ENCODE measurements at regions not wholly inside any gene's neighbourhood (a gene's known extent, or its start where the extent isn't known, plus 50 kb on each side); places are given as distances from the start of the nearest gene placed in this dataset.

GRCh38 chr1:229883504-229884200, 183.4 kb upstream of the GALNT2 start:
- TF ChIP-seq CTCF (IDR thresholded peaks at IDR 0.05), result no peak
- Histone ChIP-seq H3K4me1 (no peaks in the 10 kb centered on the region), H3K4me2 (ENCODE audit: low read length) (no peak overlapping the region), H2AFZ (no peak overlapping the region), H3K27me3 (ENCODE audit: control insufficient read depth, insufficient read depth, low read length) (no peaks in the 10 kb centered on the region), H3K36me3 (ENCODE audit: control insufficient read depth, insufficient read depth, low read length) (no peaks in the 10 kb centered on the region), H3K27ac (no peak overlapping the region), H3K79me2 (no peaks in the 10 kb centered on the region), H3K4me3 (ENCODE audit: low read depth, low read length) (no peak overlapping the region), H3K9ac (no peak overlapping the region), H3K9me3 (ENCODE audit: control insufficient read depth, low read length) (no peaks in the 10 kb centered on the region)

- H3K9ac ChIP-seq, result no peak overlapping the region
- no peak overlapping the region for H3K4me3 ChIP-seq (ENCODE audit: low read depth, low read length)
- H3K36me3 ChIP-seq (ENCODE audit: control insufficient read depth, insufficient read depth, low read length), result no peaks in the 10 kb centered on the region
- H3K4me2 ChIP-seq (ENCODE audit: low read length), result no peak overlapping the region
- no peak overlapping the region for H3K27ac ChIP-seq
- H2AFZ ChIP-seq, result no peak overlapping the region
- H3K79me2 ChIP-seq, result no peaks in the 10 kb centered on the region
- no peak for TF ChIP-seq CTCF (IDR thresholded peaks at IDR 0.05)
- H3K4me1 ChIP-seq, result no peaks in the 10 kb centered on the region
- H3K9me3 ChIP-seq (ENCODE audit: control insufficient read depth, low read length), result no peaks in the 10 kb centered on the region
- H3K27me3 ChIP-seq (ENCODE audit: control insufficient read depth, insufficient read depth, low read length), result no peaks in the 10 kb centered on the region
These were observed 182.3 kb upstream of the GALNT2 start for GRCh38 chr1:229884765-229885164.

GRCh38 chr1:229885568-229886495, 181.2 kb upstream of the GALNT2 start:
- H3K4me1 ChIP-seq, result no peaks in the 10 kb centered on the region
- H3K4me2 ChIP-seq (ENCODE audit: low read length), result no peak overlapping the region
- no peak for TF ChIP-seq CTCF (IDR thresholded peaks at IDR 0.05)
- H3K27ac ChIP-seq, result no peak overlapping the region
- no peak overlapping the region for H3K9ac ChIP-seq
- H3K9me3 ChIP-seq (ENCODE audit: control insufficient read depth, low read length), result no peaks in the 10 kb centered on the region
- no peak overlapping the region for H2AFZ ChIP-seq
- no peaks in the 10 kb centered on the region for H3K36me3 ChIP-seq (ENCODE audit: control insufficient read depth, insufficient read depth, low read length)
- no peaks in the 10 kb centered on the region for H3K27me3 ChIP-seq (ENCODE audit: control insufficient read depth, insufficient read depth, low read length)
- no peak overlapping the region for H3K4me3 ChIP-seq (ENCODE audit: low read depth, low read length)
- H3K79me2 ChIP-seq, result no peaks in the 10 kb centered on the region

- TF ChIP-seq CTCF (IDR thresholded peaks at IDR 0.05), result no peak
- Histone ChIP-seq H3K27ac (no peak overlapping the region), H3K4me1 (no peaks in the 10 kb centered on the region), H3K9ac (no peak overlapping the region), H3K36me3 (ENCODE audit: control insufficient read depth, insufficient read depth, low read length) (no peaks in the 10 kb centered on the region), H3K4me3 (ENCODE audit: low read depth, low read length) (no peak overlapping the region), H3K9me3 (ENCODE audit: control insufficient read depth, low read length) (no peaks in the 10 kb centered on the region), H3K79me2 (no peaks in the 10 kb centered on the region), H2AFZ (no peak overlapping the region), H3K27me3 (ENCODE audit: control insufficient read depth, insufficient read depth, low read length) (no peaks in the 10 kb centered on the region), H3K4me2 (ENCODE audit: low read length) (no peak overlapping the region)
These were observed 180.4 kb upstream of the GALNT2 start for GRCh38 chr1:229886636-229887035.

Data from parathyroid adenoma (tissue), 2 donors.